RWPE2 (cell line): ENCODE measurements at regions not wholly inside any gene's neighbourhood (a gene's known extent, or its start where the extent isn't known, plus 50 kb on each side); places are given as distances from the start of the nearest gene placed in this dataset.
"Not testable (repeated sequence)": the region's sequence is repeated elsewhere in the genome, so short reads cannot be mapped to it uniquely, and the experiment has no call there.

Experiments used
- ATAC-seq: fragments of 200-7000 bp; cut with Tn5 transposase; 3 replicates; pipeline ENCODE4 v1.9.1; 2021; ENCODE audit warnings: low read depth
- DNase-seq: peaks from one replicate; pipeline ENCODE4 v3.0.0-alpha.2; 2020; ENCODE audit warnings: low spot score
- H3K27ac ChIP-seq: fragments of 450-650 bp; 2 replicates; pipeline ENCODE4 v1.5.1; 2017; ENCODE audit warnings: mild to moderate bottlenecking; ENCODE audit not compliant: poor library complexity, severe bottlenecking
- H3K27me3 ChIP-seq: fragments of 250-450 bp; sonication (Bioruptor Pico); 2 replicates; pipeline ENCODE4 v1.5.1; 2021; ENCODE audit warnings: mild to moderate bottlenecking, moderate library complexity; ENCODE audit not compliant: insufficient read depth, poor library complexity, severe bottlenecking
- H3K36me3 ChIP-seq: fragments of 250-450 bp; sonication (Bioruptor Pico); 2 replicates; pipeline ENCODE4 v1.5.1; 2020; ENCODE audit warnings: low read depth, mild to moderate bottlenecking, moderate library complexity
- H3K4me1 ChIP-seq: fragments of 250-450 bp; sonication (Bioruptor Pico); 2 replicates; pipeline ENCODE4 v1.5.1; 2021; ENCODE audit warnings: mild to moderate bottlenecking, moderate library complexity; ENCODE audit not compliant: insufficient read depth, poor library complexity, severe bottlenecking
- H3K4me3 ChIP-seq: fragments of 250-450 bp; sonication (Bioruptor Pico); 2 replicates; pipeline ENCODE4 v1.5.1; 2021; ENCODE audit warnings: mild to moderate bottlenecking, moderate library complexity; ENCODE audit not compliant: severe bottlenecking
- H3K9me3 ChIP-seq: fragments of 250-450 bp; sonication (Bioruptor Pico); 2 replicates; pipeline ENCODE4 v1.5.1; 2021; ENCODE audit warnings: mild to moderate bottlenecking, moderate library complexity; ENCODE audit not compliant: severe bottlenecking
- TF ChIP-seq, protein P1 (sequence below): fragments of 450-650 bp; IDR thresholded peaks from one replicate; pipeline ENCODE4 v1.5.1; 2017; ENCODE audit warnings: mild to moderate bottlenecking, moderate library complexity; ENCODE audit not compliant: poor library complexity, severe bottlenecking

DNA sequence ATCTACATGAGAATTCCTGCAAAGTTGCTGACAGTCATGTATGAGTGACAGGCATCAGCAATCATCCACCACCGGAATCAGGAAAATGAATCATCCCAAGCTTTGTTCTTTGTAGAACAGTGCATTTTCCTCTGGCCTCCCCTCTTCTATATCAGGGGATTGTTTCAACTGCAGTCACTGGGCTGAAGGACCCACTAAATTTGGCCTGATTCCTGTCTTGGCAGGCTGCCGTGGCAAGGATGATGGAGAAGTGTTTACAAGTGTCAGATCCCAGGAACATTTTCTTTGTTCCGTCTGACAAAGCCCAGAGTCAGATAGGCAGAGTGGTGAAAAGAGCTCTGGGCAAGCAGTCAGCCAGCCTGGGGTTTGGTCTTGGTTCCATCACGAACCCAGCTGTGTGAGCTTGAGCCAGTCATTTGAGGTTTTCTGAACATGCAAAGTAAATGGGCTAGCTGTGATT is 175.1 kb upstream of the TSC22D2 start:
- Histone ChIP-seq H3K36me3 (no peaks in the 10 kb centered on the region), H3K27me3 (no peaks in the 10 kb centered on the region), H3K4me3 (no peak overlapping the region), H3K4me1 (peaks cover 44% of the 10 kb centered on the region), H3K27ac (peak overlapping the region; percentile 85), H3K9me3 (no peaks in the 10 kb centered on the region)
- DNase-seq (no peak), ATAC-seq (peak; percentile 71)
- TF ChIP-seq, protein P1, sequence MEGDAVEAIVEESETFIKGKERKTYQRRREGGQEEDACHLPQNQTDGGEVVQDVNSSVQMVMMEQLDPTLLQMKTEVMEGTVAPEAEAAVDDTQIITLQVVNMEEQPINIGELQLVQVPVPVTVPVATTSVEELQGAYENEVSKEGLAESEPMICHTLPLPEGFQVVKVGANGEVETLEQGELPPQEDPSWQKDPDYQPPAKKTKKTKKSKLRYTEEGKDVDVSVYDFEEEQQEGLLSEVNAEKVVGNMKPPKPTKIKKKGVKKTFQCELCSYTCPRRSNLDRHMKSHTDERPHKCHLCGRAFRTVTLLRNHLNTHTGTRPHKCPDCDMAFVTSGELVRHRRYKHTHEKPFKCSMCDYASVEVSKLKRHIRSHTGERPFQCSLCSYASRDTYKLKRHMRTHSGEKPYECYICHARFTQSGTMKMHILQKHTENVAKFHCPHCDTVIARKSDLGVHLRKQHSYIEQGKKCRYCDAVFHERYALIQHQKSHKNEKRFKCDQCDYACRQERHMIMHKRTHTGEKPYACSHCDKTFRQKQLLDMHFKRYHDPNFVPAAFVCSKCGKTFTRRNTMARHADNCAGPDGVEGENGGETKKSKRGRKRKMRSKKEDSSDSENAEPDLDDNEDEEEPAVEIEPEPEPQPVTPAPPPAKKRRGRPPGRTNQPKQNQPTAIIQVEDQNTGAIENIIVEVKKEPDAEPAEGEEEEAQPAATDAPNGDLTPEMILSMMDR, result no peak

DNA sequence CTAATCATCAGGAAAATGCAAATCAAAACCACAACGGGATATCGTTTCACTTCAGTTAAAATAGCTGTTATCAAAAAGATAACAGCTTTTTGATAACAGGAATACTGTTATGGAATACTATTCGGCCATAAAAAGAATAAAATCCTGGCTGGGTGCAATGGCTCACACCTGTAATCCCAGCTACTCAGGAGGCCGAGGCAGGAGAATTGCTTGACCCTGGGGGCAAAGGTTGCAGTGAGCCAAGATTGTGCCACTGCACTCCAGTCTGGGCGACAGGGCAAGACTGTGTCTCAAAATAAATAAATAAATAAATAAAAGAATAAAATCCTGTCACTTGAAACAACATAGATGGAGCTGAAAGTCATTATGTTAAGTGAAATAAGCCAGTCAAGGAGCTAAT is 178.1 kb upstream of the TSC22D2 start:
- Histone ChIP-seq H3K4me1 (peaks cover 21% of the 10 kb centered on the region), H3K36me3 (no peaks in the 10 kb centered on the region), H3K27ac (no peak overlapping the region), H3K27me3 (no peaks in the 10 kb centered on the region), H3K9me3 (no peaks in the 10 kb centered on the region), H3K4me3 (no peak overlapping the region)
- TF ChIP-seq, protein P1, result no peak
- ATAC-seq (no peak), DNase-seq (no peak)

DNA sequence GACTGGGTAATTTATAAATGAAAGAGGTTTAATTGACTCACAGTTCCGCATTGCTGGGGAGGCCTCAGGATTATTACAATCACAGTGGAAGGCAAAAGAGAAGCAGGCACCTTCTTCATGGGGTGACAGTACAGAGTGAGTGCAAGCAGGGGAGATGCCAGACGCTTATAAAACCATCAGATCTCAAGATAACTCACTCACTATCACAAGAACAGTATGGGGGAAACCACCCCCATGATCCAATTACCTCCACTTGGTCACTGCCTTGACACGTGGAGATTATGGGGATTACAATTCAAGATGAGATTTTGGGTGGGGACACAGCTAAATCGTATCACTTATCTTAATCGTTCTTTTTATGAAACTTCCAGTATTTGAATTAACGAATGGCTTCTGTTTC is 179.5 kb upstream of the TSC22D2 start:
- H3K27ac ChIP-seq, H3K4me3 ChIP-seq, H3K27me3 ChIP-seq, H3K36me3 ChIP-seq, H3K9me3 ChIP-seq, ATAC-seq, DNase-seq: not testable (repeated sequence)
- peaks cover 15% of the 10 kb centered on the region for H3K4me1 ChIP-seq

DNA sequence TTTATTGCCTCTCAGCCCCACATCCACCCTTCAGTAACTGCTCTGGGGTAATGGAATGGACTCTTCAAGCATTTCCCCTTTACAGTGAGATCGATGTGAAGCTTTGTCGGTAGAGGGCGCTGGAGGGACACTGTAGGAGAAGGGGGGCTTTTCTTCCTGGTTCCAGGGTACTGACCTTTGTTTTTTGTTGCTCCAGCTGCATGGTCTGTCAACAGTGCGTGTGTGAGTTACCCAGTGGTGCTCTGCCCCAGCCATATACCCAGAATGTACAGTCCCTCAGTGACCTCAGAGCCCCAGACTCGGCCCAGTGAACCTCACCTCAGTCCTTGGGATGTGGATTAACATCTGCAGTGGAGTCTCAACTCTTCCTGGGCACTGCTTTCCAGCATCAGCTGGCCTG is 180.3 kb upstream of the TSC22D2 start:
- H3K4me3 ChIP-seq, result no peak overlapping the region
- TF ChIP-seq, protein P1, result peak; percentile 82
- no peaks in the 10 kb centered on the region for H3K36me3 ChIP-seq
- no peaks in the 10 kb centered on the region for H3K27me3 ChIP-seq
- ATAC-seq (peak; percentile 58; the same call in 2 of the 3 replicates), DNase-seq (no peak)
- H3K4me1 ChIP-seq, result peaks cover 7% of the 10 kb centered on the region
- no peak overlapping the region for H3K27ac ChIP-seq
- H3K9me3 ChIP-seq, result no peaks in the 10 kb centered on the region

DNA sequence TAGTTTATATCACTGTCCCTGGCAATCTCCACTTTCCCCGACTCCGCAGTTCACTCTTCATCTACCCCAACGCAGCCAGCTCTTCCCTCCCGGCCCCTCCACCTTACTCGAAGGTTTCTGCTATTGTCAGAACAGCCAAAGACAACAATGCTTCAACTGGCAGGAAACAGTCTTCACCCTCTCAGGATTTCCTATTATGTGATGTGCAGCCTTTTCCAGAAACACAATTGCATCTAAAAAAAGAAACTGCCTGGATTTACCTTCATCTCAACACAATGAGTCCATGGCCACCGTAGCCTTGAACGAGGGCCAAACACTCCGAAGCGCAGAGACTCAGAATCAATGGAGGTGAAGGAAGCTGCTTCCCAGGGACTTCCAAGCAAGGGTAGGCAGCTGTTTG is 182.1 kb upstream of the TSC22D2 start:
- Histone ChIP-seq H3K4me3 (no peak overlapping the region), H3K27me3 (no peaks in the 10 kb centered on the region), H3K9me3 (no peaks in the 10 kb centered on the region), H3K27ac (no peak overlapping the region), H3K36me3 (no peaks in the 10 kb centered on the region), H3K4me1 (peaks cover 2% of the 10 kb centered on the region)
- ATAC-seq (no peak), DNase-seq (no peak)
- TF ChIP-seq, protein P1, result no peak
